Neural crest cell (in vitro differentiated cells): ENCODE measurements at regions not wholly inside any gene's neighbourhood (a gene's known extent, or its start where the extent isn't known, plus 50 kb on each side); places are given as distances from the start of the nearest gene placed in this dataset.

Source experiments
- DNase-seq: peaks from one replicate; pipeline ENCODE4 v3.0.0; 2021; ENCODE audit warnings: low read depth, mixed read lengths, low spot score
- H3K27ac Mint-ChIP-seq: one replicate; pipeline ENCODE4 v1.8.0; 2021; ENCODE audit warnings: mild to moderate bottlenecking, mixed read lengths; ENCODE audit not compliant: unreplicated experiment
- H3K27me3 Mint-ChIP-seq: 2 replicates; pipeline ENCODE4 v1.8.0; 2021; ENCODE audit warnings: low read depth, mild to moderate bottlenecking, mixed read lengths
- H3K36me3 Mint-ChIP-seq: 2 replicates; pipeline ENCODE4 v1.8.0; 2021; ENCODE audit warnings: low read depth, mild to moderate bottlenecking, mixed read lengths
- H3K4me1 Mint-ChIP-seq: 2 replicates; pipeline ENCODE4 v1.8.0; 2021; ENCODE audit warnings: mixed read lengths
- H3K4me3 Mint-ChIP-seq: one replicate; pipeline ENCODE4 v1.8.0; 2021; ENCODE audit warnings: mild to moderate bottlenecking, mixed read lengths
- H3K9me3 Mint-ChIP-seq: 2 replicates; pipeline ENCODE4 v1.8.0; 2021; ENCODE audit warnings: mixed read lengths
- TF ChIP-seq, protein P1 (sequence below): fragments of 200-600 bp; sonication (generic); conservative IDR thresholded peaks from 2 replicates; pipeline ENCODE4 v1.5.0; 2021; ENCODE audit warnings: antibody characterized with exemption, mild to moderate bottlenecking

DNA sequence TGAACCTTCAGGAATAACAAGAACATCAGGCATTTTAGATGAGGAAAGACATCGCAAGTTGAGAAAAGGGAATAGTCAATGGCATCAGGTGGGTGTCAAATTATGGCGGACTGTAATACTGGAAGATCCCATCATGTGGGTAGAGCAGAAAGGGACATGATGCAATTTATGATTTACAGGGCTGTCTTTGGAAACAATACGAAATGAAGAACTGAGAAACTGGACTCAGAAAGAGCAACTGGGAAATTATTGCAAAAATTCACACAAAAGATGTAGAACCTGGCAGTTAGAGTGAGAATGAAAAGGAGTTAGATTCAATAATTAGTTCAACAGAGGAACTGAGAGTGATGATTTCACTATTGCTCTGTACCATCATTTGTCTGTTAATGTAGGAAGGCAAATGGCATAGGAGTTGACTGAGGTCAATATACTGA lies 1635.0 kb upstream of the ACVR2A start:
- no peaks in the 10 kb centered on the region for H3K27me3 Mint-ChIP-seq
- TF ChIP-seq, protein P1, sequence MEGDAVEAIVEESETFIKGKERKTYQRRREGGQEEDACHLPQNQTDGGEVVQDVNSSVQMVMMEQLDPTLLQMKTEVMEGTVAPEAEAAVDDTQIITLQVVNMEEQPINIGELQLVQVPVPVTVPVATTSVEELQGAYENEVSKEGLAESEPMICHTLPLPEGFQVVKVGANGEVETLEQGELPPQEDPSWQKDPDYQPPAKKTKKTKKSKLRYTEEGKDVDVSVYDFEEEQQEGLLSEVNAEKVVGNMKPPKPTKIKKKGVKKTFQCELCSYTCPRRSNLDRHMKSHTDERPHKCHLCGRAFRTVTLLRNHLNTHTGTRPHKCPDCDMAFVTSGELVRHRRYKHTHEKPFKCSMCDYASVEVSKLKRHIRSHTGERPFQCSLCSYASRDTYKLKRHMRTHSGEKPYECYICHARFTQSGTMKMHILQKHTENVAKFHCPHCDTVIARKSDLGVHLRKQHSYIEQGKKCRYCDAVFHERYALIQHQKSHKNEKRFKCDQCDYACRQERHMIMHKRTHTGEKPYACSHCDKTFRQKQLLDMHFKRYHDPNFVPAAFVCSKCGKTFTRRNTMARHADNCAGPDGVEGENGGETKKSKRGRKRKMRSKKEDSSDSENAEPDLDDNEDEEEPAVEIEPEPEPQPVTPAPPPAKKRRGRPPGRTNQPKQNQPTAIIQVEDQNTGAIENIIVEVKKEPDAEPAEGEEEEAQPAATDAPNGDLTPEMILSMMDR, result no peak
- no peak overlapping the region for H3K4me3 Mint-ChIP-seq
- no peak overlapping the region for H3K27ac Mint-ChIP-seq
- H3K9me3 Mint-ChIP-seq, result peaks cover 4% of the 10 kb centered on the region
- DNase-seq, result no peak
- peaks cover 2% of the 10 kb centered on the region for H3K36me3 Mint-ChIP-seq
- H3K4me1 Mint-ChIP-seq, result no peaks in the 10 kb centered on the region

- Mint-ChIP-seq H3K4me3 (no peak overlapping the region), H3K27ac (no peak overlapping the region), H3K27me3 (no peaks in the 10 kb centered on the region), H3K4me1 (no peaks in the 10 kb centered on the region), H3K9me3 (peaks cover 4% of the 10 kb centered on the region), H3K36me3 (peaks cover 2% of the 10 kb centered on the region)
- DNase-seq, result no peak
- TF ChIP-seq, protein P1, result no peak
Measured at GRCh38 chr2:146207901-146208300, 1636.9 kb upstream of the ACVR2A start.

- H3K4me1 Mint-ChIP-seq, result no peaks in the 10 kb centered on the region
- H3K4me3 Mint-ChIP-seq, result no peak overlapping the region
- no peak overlapping the region for H3K27ac Mint-ChIP-seq
- peaks cover 4% of the 10 kb centered on the region for H3K9me3 Mint-ChIP-seq
- TF ChIP-seq, protein P1, result no peak
- no peaks in the 10 kb centered on the region for H3K27me3 Mint-ChIP-seq
- peaks cover 2% of the 10 kb centered on the region for H3K36me3 Mint-ChIP-seq
- no peak for DNase-seq
Measured at GRCh38 chr2:146207417-146207816, 1637.4 kb upstream of the ACVR2A start.

- Mint-ChIP-seq H3K4me3 (no peak overlapping the region), H3K27me3 (no peaks in the 10 kb centered on the region), H3K36me3 (no peaks in the 10 kb centered on the region), H3K9me3 (peaks cover 2% of the 10 kb centered on the region), H3K27ac (no peak overlapping the region), H3K4me1 (no peaks in the 10 kb centered on the region)
- TF ChIP-seq, protein P1, result no peak
- DNase-seq, result no peak
Measured at GRCh38 chr2:146203064-146203624, 1641.7 kb upstream of the ACVR2A start.

DNA sequence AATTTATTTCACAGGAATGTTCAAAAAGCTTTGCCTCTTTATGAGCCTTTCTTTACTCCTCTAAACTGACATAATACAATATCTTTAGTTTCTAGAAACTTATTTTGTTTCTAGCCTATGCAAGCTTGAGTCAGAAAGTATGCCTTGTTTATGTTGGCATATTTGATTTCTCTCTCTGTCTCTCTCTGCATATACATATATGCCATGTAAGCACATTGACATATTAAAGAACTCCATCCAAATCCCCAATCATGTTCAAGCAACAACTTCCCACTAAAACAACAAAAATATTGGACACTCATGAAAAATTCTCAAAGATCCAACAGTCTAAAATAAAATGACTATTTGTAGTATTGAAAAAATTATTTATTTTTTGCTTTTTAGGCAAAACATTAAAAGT lies 1651.2 kb upstream of the ACVR2A start:
- Mint-ChIP-seq H3K4me1 (peaks cover 13% of the 10 kb centered on the region), H3K27me3 (no peaks in the 10 kb centered on the region), H3K9me3 (peaks cover 7% of the 10 kb centered on the region), H3K27ac (no peak overlapping the region), H3K36me3 (no peaks in the 10 kb centered on the region), H3K4me3 (no peak overlapping the region)
- no peak for DNase-seq
- TF ChIP-seq, protein P1, result no peak
